Neural crest cell (in vitro differentiated cells): ENCODE measurements at regions not wholly inside any gene's neighbourhood (a gene's known extent, or its start where the extent isn't known, plus 50 kb on each side); places are given as distances from the start of the nearest gene placed in this dataset.

Experiments
- DNase-seq: peaks from one replicate; pipeline ENCODE4 v3.0.0; 2021; ENCODE audit warnings: low read depth, mixed read lengths, low spot score
- H3K27ac Mint-ChIP-seq: one replicate; pipeline ENCODE4 v1.8.0; 2021; ENCODE audit warnings: mild to moderate bottlenecking, mixed read lengths; ENCODE audit not compliant: unreplicated experiment
- H3K27me3 Mint-ChIP-seq: 2 replicates; pipeline ENCODE4 v1.8.0; 2021; ENCODE audit warnings: low read depth, mild to moderate bottlenecking, mixed read lengths
- H3K36me3 Mint-ChIP-seq: 2 replicates; pipeline ENCODE4 v1.8.0; 2021; ENCODE audit warnings: low read depth, mild to moderate bottlenecking, mixed read lengths
- H3K4me1 Mint-ChIP-seq: 2 replicates; pipeline ENCODE4 v1.8.0; 2021; ENCODE audit warnings: mixed read lengths
- H3K4me3 Mint-ChIP-seq: one replicate; pipeline ENCODE4 v1.8.0; 2021; ENCODE audit warnings: mild to moderate bottlenecking, mixed read lengths
- H3K9me3 Mint-ChIP-seq: 2 replicates; pipeline ENCODE4 v1.8.0; 2021; ENCODE audit warnings: mixed read lengths
- CTCF ChIP-seq: fragments of 200-600 bp; sonication (generic); conservative IDR thresholded peaks from 2 replicates; pipeline ENCODE4 v1.5.0; 2021; ENCODE audit warnings: antibody characterized with exemption, mild to moderate bottlenecking

GRCh38 chr4:10741961-10742699 is 57.6 kb upstream of the CLNK start:
- Mint-ChIP-seq H3K4me3 (no peak overlapping the region), H3K36me3 (no peaks in the 10 kb centered on the region), H3K4me1 (peaks cover 7% of the 10 kb centered on the region), H3K27me3 (no peaks in the 10 kb centered on the region), H3K27ac (no peak overlapping the region), H3K9me3 (no peaks in the 10 kb centered on the region)
- no peak for TF ChIP-seq CTCF
- DNase-seq: no peak

- Mint-ChIP-seq H3K27ac (no peak overlapping the region), H3K4me3 (no peak overlapping the region), H3K9me3 (no peaks in the 10 kb centered on the region), H3K4me1 (peaks cover 7% of the 10 kb centered on the region), H3K36me3 (no peaks in the 10 kb centered on the region), H3K27me3 (no peaks in the 10 kb centered on the region)
- DNase-seq: no peak
- no peak for TF ChIP-seq CTCF
Observed at GRCh38 chr4:10740891-10741620, 56.5 kb upstream of the CLNK start.

- Mint-ChIP-seq H3K36me3 (no peaks in the 10 kb centered on the region), H3K4me3 (no peak overlapping the region), H3K27ac (no peak overlapping the region), H3K9me3 (no peaks in the 10 kb centered on the region), H3K27me3 (no peaks in the 10 kb centered on the region), H3K4me1 (peaks cover 7% of the 10 kb centered on the region)
- no peak for DNase-seq
- no peak for TF ChIP-seq CTCF
Observed at GRCh38 chr4:10740251-10740650, 55.7 kb upstream of the CLNK start.

GRCh38 chr4:10738826-10739489 is 54.4 kb upstream of the CLNK start:
- H3K27me3 Mint-ChIP-seq: peaks cover 2% of the 10 kb centered on the region
- no peak overlapping the region for H3K4me3 Mint-ChIP-seq
- TF ChIP-seq CTCF: no peak
- H3K36me3 Mint-ChIP-seq: no peaks in the 10 kb centered on the region
- DNase-seq: no peak
- no peak overlapping the region for H3K27ac Mint-ChIP-seq
- H3K4me1 Mint-ChIP-seq: peaks cover 7% of the 10 kb centered on the region
- H3K9me3 Mint-ChIP-seq: no peaks in the 10 kb centered on the region

GRCh38 chr4:10737337-10737736 is 52.8 kb upstream of the CLNK start:
- Mint-ChIP-seq H3K36me3 (no peaks in the 10 kb centered on the region), H3K27ac (no peak overlapping the region), H3K9me3 (no peaks in the 10 kb centered on the region), H3K27me3 (peaks cover 5% of the 10 kb centered on the region), H3K4me3 (no peak overlapping the region), H3K4me1 (peaks cover 7% of the 10 kb centered on the region)
- no peak for TF ChIP-seq CTCF
- no peak for DNase-seq
